IPS-20b (cell line): ENCODE measurements at regions not wholly inside any gene's neighbourhood (a gene's known extent, or its start where the extent isn't known, plus 50 kb on each side); places are given as distances from the start of the nearest gene placed in this dataset.

ENCODE experiments used
- H3K27ac ChIP-seq: one replicate; pipeline ENCODE4 v1.5.1; 2013; ENCODE audit warnings: low read length
- H3K27me3 ChIP-seq: 2 replicates; pipeline ENCODE4 v1.6.1; 2013; ENCODE audit warnings: mild to moderate bottlenecking, low read length, inconsistent platforms; ENCODE audit not compliant: insufficient read depth
- H3K36me3 ChIP-seq: 2 replicates; pipeline ENCODE4 v1.6.1; 2013; ENCODE audit warnings: low read depth, mild to moderate bottlenecking, inconsistent platforms, low read length, moderate library complexity; ENCODE audit not compliant: insufficient read depth
- H3K4me1 ChIP-seq: 2 replicates; pipeline ENCODE4 v1.6.1; 2013; ENCODE audit warnings: mild to moderate bottlenecking, control low read depth, inconsistent platforms, low read length, moderate library complexity; ENCODE audit not compliant: insufficient read depth
- H3K4me3 ChIP-seq: 2 replicates; pipeline ENCODE4 v1.5.1; 2013; ENCODE audit warnings: mild to moderate bottlenecking, low read length, inconsistent platforms
- H3K9ac ChIP-seq: 2 replicates; pipeline ENCODE4 v1.6.1; 2013; ENCODE audit warnings: low read depth, mild to moderate bottlenecking, inconsistent platforms, low read length, moderate library complexity
- H3K9me3 ChIP-seq: 2 replicates; pipeline ENCODE4 v1.6.1; 2013; ENCODE audit warnings: mild to moderate bottlenecking, low read depth, low read length, inconsistent platforms; ENCODE audit not compliant: insufficient read depth

- H3K27me3 ChIP-seq, result no peaks in the 10 kb centered on the region
- no peaks in the 10 kb centered on the region for H3K36me3 ChIP-seq
- H3K9me3 ChIP-seq, result no peaks in the 10 kb centered on the region
- H3K4me3 ChIP-seq, result no peak overlapping the region
- no peak overlapping the region for H3K27ac ChIP-seq
- H3K4me1 ChIP-seq, result no peaks in the 10 kb centered on the region
- H3K9ac ChIP-seq, result no peak overlapping the region
Observed at GRCh38 chr14:42541535-42542001, 934.9 kb downstream of the LRFN5 start.

- Histone ChIP-seq H3K36me3 (no peaks in the 10 kb centered on the region), H3K27me3 (no peaks in the 10 kb centered on the region), H3K9ac (no peak overlapping the region), H3K9me3 (no peaks in the 10 kb centered on the region), H3K27ac (no peak overlapping the region), H3K4me3 (no peak overlapping the region), H3K4me1 (no peaks in the 10 kb centered on the region)
Observed at GRCh38 chr14:42535397-42535796, 928.7 kb downstream of the LRFN5 start.

GRCh38 chr14:42533476-42533875 is 926.8 kb downstream of the LRFN5 start:
- no peak overlapping the region for H3K4me3 ChIP-seq
- no peaks in the 10 kb centered on the region for H3K27me3 ChIP-seq
- no peak overlapping the region for H3K9ac ChIP-seq
- no peaks in the 10 kb centered on the region for H3K4me1 ChIP-seq
- no peaks in the 10 kb centered on the region for H3K9me3 ChIP-seq
- no peak overlapping the region for H3K27ac ChIP-seq
- no peaks in the 10 kb centered on the region for H3K36me3 ChIP-seq

GRCh38 chr14:42532194-42532593 is 925.5 kb downstream of the LRFN5 start:
- H3K9ac ChIP-seq, result no peak overlapping the region
- H3K27me3 ChIP-seq, result no peaks in the 10 kb centered on the region
- H3K4me1 ChIP-seq, result no peaks in the 10 kb centered on the region
- no peak overlapping the region for H3K4me3 ChIP-seq
- H3K27ac ChIP-seq, result no peak overlapping the region
- no peaks in the 10 kb centered on the region for H3K36me3 ChIP-seq
- no peaks in the 10 kb centered on the region for H3K9me3 ChIP-seq

- H3K36me3 ChIP-seq, result no peaks in the 10 kb centered on the region
- H3K9ac ChIP-seq, result no peak overlapping the region
- no peaks in the 10 kb centered on the region for H3K9me3 ChIP-seq
- no peak overlapping the region for H3K4me3 ChIP-seq
- no peak overlapping the region for H3K27ac ChIP-seq
- no peaks in the 10 kb centered on the region for H3K27me3 ChIP-seq
- H3K4me1 ChIP-seq, result no peaks in the 10 kb centered on the region
Observed at GRCh38 chr14:42527141-42527540, 920.5 kb downstream of the LRFN5 start.

- Histone ChIP-seq H3K4me3 (no peak overlapping the region), H3K27me3 (no peaks in the 10 kb centered on the region), H3K27ac (no peak overlapping the region), H3K9me3 (no peaks in the 10 kb centered on the region), H3K9ac (no peak overlapping the region), H3K4me1 (no peaks in the 10 kb centered on the region), H3K36me3 (no peaks in the 10 kb centered on the region)
Observed at GRCh38 chr14:42523666-42524065, 917.0 kb downstream of the LRFN5 start.

- no peak overlapping the region for H3K9ac ChIP-seq
- H3K4me3 ChIP-seq, result no peak overlapping the region
- H3K27ac ChIP-seq, result no peak overlapping the region
- H3K4me1 ChIP-seq, result peaks cover 17% of the 10 kb centered on the region; the same call in 1 of the 2 replicates
- H3K36me3 ChIP-seq, result no peaks in the 10 kb centered on the region
- H3K27me3 ChIP-seq, result no peaks in the 10 kb centered on the region
- no peaks in the 10 kb centered on the region for H3K9me3 ChIP-seq
Observed at GRCh38 chr14:42517806-42518500, 911.3 kb downstream of the LRFN5 start.

- 0 out of 2 replicates have a peak, but pooled peaks cover 3% of the 10 kb centered on the region for H3K9me3 ChIP-seq
- H3K4me3 ChIP-seq, result no peak overlapping the region
- H3K27ac ChIP-seq, result peak overlapping the region; percentile 33
- peaks cover 17% of the 10 kb centered on the region; the same call in 1 of the 2 replicates for H3K4me1 ChIP-seq
- H3K27me3 ChIP-seq, result no peaks in the 10 kb centered on the region
- no peaks in the 10 kb centered on the region for H3K36me3 ChIP-seq
- peak overlapping the region; percentile 2; the same call in 1 of the 2 replicates for H3K9ac ChIP-seq
Observed at GRCh38 chr14:42513837-42514236, 907.2 kb downstream of the LRFN5 start.

- H3K4me3 ChIP-seq, result no peak overlapping the region
- no peak overlapping the region for H3K27ac ChIP-seq
- H3K36me3 ChIP-seq, result no peaks in the 10 kb centered on the region
- peaks cover 17% of the 10 kb centered on the region; the same call in 1 of the 2 replicates for H3K4me1 ChIP-seq
- H3K9ac ChIP-seq, result no peak overlapping the region
- H3K27me3 ChIP-seq, result no peaks in the 10 kb centered on the region
- H3K9me3 ChIP-seq, result 0 out of 2 replicates have a peak, but pooled peaks cover 3% of the 10 kb centered on the region
Observed at GRCh38 chr14:42510071-42510470, 903.4 kb downstream of the LRFN5 start.

GRCh38 chr14:42508209-42508946 is 901.7 kb downstream of the LRFN5 start:
- Histone ChIP-seq H3K4me3 (no peak overlapping the region), H3K36me3 (no peaks in the 10 kb centered on the region), H3K9ac (no peak overlapping the region; the same call in 1 of the 2 replicates), H3K27me3 (no peaks in the 10 kb centered on the region), H3K4me1 (peaks cover 2% of the 10 kb centered on the region; the same call in 1 of the 2 replicates), H3K9me3 (0 out of 2 replicates have a peak, but pooled peaks cover 3% of the 10 kb centered on the region), H3K27ac (no peak overlapping the region)

GRCh38 chr14:42504433-42504832 is 897.8 kb downstream of the LRFN5 start:
- no peak overlapping the region for H3K9ac ChIP-seq
- H3K4me3 ChIP-seq, result no peak overlapping the region
- no peaks in the 10 kb centered on the region for H3K27me3 ChIP-seq
- H3K4me1 ChIP-seq, result no peaks in the 10 kb centered on the region; the same call in 1 of the 2 replicates
- no peak overlapping the region for H3K27ac ChIP-seq
- no peaks in the 10 kb centered on the region for H3K9me3 ChIP-seq
- H3K36me3 ChIP-seq, result no peaks in the 10 kb centered on the region

GRCh38 chr14:42499137-42499536 is 892.5 kb downstream of the LRFN5 start:
- Histone ChIP-seq H3K27me3 (no peaks in the 10 kb centered on the region), H3K9me3 (no peaks in the 10 kb centered on the region), H3K4me3 (no peak overlapping the region)

More at GRCh38 chr14:42499137-42499536, 892.5 kb downstream of the LRFN5 start:
- Histone ChIP-seq H3K27ac (no peak overlapping the region), H3K4me1 (no peaks in the 10 kb centered on the region; the same call in 1 of the 2 replicates), H3K36me3 (no peaks in the 10 kb centered on the region), H3K9ac (no peak overlapping the region)
